Common myeloid progenitor, CD34-positive (primary cell): ENCODE measurements at regions not wholly inside any gene's neighbourhood (a gene's known extent, or its start where the extent isn't known, plus 50 kb on each side); places are given as distances from the start of the nearest gene placed in this dataset.

Experiments used
- CTCF ChIA-PET: fragments of 350-600 bp; sonication (Branson Sonifier 250); formaldehyde crosslinking; loops from one replicate; lab custom pipeline; 2021; ENCODE audit warnings: antibody characterized with exemption; lab: Charles Lee
- POLR2A ChIA-PET: fragments of 350-600 bp; sonication (Branson Sonifier 250); formaldehyde crosslinking; loops from one replicate; lab custom pipeline; 2021; ENCODE audit warnings: antibody characterized with exemption; lab: Charles Lee
- DNase-seq, 3 donors: peaks; one replicate each; pipeline versions ENCODE4 v3.0.0 to v3.0.0-alpha.2; 2013
- H3K27ac ChIP-seq, 2 experiments: 1 replicate in 1 of 2; 2 replicates in 1 of 2; pipeline ENCODE4 v1.7.0; 2013; ENCODE audit warnings: inconsistent platforms in 2 of 2, low read length in 2 of 2, mild to moderate bottlenecking in 2 of 2, low read depth in 1 of 2, moderate library complexity in 1 of 2; ENCODE audit not compliant: severe bottlenecking in 2 of 2, insufficient read depth in 1 of 2, poor library complexity in 1 of 2
- H3K27me3 ChIP-seq, 5 experiments: replicated peaks in 2 of 5; 1 replicate in 3 of 5; 2 replicates in 2 of 5; pipeline versions ENCODE4 v1.6.1 to v1.7.0; 2013; ENCODE audit warnings: low read length in 4 of 5, mild to moderate bottlenecking in 2 of 5, moderate library complexity in 2 of 5, inconsistent platforms in 1 of 5; ENCODE audit not compliant: insufficient read depth in 5 of 5, control insufficient read depth in 4 of 5
- H3K36me3 ChIP-seq, 4 experiments: 1 replicate in 2 of 4; 2 replicates in 2 of 4; pipeline versions ENCODE4 v1.6.1 to v1.7.0; 2013; ENCODE audit warnings: low read length in 3 of 4, control low read depth in 1 of 4, mild to moderate bottlenecking in 1 of 4; ENCODE audit not compliant: control insufficient read depth in 4 of 4, insufficient read depth in 4 of 4
- H3K4me1 ChIP-seq, 4 experiments: 1 replicate in 3 of 4; 2 replicates in 1 of 4; pipeline versions ENCODE4 v1.6.1 to v1.7.1; 2013; ENCODE audit warnings: low read length in 3 of 4, mild to moderate bottlenecking in 3 of 4, control low read depth in 1 of 4, inconsistent platforms in 1 of 4, moderate library complexity in 1 of 4; ENCODE audit not compliant: control insufficient read depth in 4 of 4, insufficient read depth in 4 of 4; ENCODE audit errors: control extremely low read depth in 1 of 4
- H3K4me3 ChIP-seq, 7 experiments: 1 replicate in 4 of 7; 2 replicates in 3 of 7; pipeline versions ENCODE4 v1.5.1 to v1.7.0; 2013; ENCODE audit warnings: mild to moderate bottlenecking in 7 of 7, low read length in 6 of 7, moderate library complexity in 6 of 7, inconsistent platforms in 2 of 7, low read depth in 2 of 7, control low read depth in 1 of 7; ENCODE audit not compliant: insufficient read depth in 4 of 7, control insufficient read depth in 1 of 7; ENCODE audit errors: extremely low read depth in 1 of 7
- H3K9me3 ChIP-seq, 5 experiments: 1 replicate in 4 of 5; 2 replicates in 1 of 5; pipeline versions ENCODE4 v1.6.1 to v1.7.1; 2013; ENCODE audit warnings: low read length in 4 of 5, mild to moderate bottlenecking in 2 of 5, inconsistent platforms in 1 of 5, low read depth in 1 of 5, moderate library complexity in 1 of 5; ENCODE audit not compliant: control insufficient read depth in 4 of 5, insufficient read depth in 2 of 5; ENCODE audit errors: control extremely low read depth in 1 of 5
- WGBS: methylation state at CpG from one replicate; pipeline ENCODE4 v1.1.5; 2013; ENCODE audit not compliant: insufficient coverage; 5-methylcytosine and 5-hydroxymethylcytosine counted together

DNA sequence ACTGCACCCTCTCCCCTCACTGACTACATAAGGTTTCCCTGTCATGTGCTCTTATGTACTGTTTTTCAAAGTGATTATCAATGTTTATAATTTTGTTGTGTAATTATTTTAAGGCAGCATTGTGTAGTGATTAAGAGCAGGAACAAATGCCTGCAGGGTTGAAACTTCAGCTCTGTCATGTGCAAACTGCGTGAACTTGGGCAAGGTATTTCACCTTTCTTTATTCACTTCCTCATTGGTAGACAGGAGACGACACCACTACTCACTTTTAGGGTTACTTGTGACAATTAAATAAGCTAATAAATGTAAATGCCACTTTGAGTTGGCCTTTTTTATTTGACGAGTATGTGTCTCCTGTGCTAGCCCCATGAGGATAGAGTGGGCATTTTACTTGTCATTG is 86.5 kb upstream of the E2F8 start:
- no peak for DNase-seq
- no peaks in the 10 kb centered on the region for H3K36me3 ChIP-seq
- H3K4me3 ChIP-seq: no peak overlapping the region
- POLR2A ChIA-PET: no interaction called here
- no peaks in the 10 kb centered on the region for H3K4me1 ChIP-seq
- H3K9me3 ChIP-seq: peaks cover 0 to 3% (median 0%) of the 10 kb centered on the region in 5 experiments
- peaks cover 0 to 14% (median 0%) of the 10 kb centered on the region in 5 experiments for H3K27me3 ChIP-seq
- 100% methylated on average over 1 of the region's 3 CpGs for WGBS
- CTCF ChIA-PET: interaction anchor here (0.8 to 1.7 kb wide), 2 partner anchors 17 to 226 kb away, joined by 3 to 4 read pairs; no protein-coding TSS in a partner anchor
- H3K27ac ChIP-seq: no peak overlapping the region

DNA sequence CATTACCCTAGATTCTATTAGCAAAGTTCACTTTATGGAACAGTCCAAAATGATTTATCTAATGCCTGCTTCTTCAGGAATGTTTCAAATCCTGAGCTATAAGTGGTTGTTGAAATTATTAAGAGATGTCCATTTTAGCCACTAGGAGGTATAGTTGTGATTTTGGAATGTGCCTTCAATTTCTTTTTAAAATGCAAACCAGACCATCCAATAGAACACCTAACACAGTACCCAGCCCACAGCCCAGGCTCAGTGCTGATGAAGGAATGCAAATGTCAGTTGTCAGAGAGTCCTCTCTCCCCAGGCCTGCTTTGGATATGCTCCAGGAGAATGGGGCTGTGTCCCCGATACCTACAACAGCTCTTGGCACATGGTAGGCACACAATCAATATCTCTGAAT is 85.8 kb upstream of the E2F8 start:
- ChIA-PET CTCF (interaction anchor here (1.7 kb wide), 1 partner anchor 18 kb away, joined by 4 read pairs; no protein-coding TSS in a partner anchor), POLR2A (no interaction called here)
- H3K36me3 ChIP-seq: no peaks in the 10 kb centered on the region
- peaks cover 0 to 17% (median 0%) of the 10 kb centered on the region in 5 experiments for H3K27me3 ChIP-seq
- 100% methylated on average over 1 of the region's 1 CpG for WGBS
- DNase-seq: no peak
- no peak overlapping the region for H3K4me3 ChIP-seq
- no peaks in the 10 kb centered on the region for H3K4me1 ChIP-seq
- H3K27ac ChIP-seq: no peak overlapping the region
- peaks cover 0 to 3% (median 0%) of the 10 kb centered on the region in 5 experiments for H3K9me3 ChIP-seq

DNA sequence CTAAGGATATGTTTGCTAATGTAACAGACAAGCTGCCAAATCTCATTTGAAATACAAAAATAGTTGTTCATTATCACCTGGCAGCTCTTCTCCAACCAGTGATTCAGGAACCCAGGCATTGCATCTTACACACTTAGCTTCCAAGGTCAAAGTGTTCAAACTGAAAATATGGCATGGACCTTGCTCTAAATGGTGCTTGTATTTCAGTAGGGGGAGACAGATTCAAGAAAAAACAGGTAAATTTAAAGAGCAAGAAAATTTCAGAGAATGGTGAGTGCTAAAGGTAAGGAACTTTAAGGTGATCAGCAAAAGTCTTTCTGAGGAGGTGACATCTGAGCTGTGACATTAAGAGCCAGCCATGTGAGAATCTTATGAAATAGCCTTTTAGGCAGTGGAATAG is 82.8 kb upstream of the E2F8 start:
- peaks cover 0 to 3% (median 0%) of the 10 kb centered on the region in 5 experiments for H3K9me3 ChIP-seq
- peaks cover 0 to 10% (median 0%) of the 10 kb centered on the region in 5 experiments for H3K27me3 ChIP-seq
- no peaks in the 10 kb centered on the region for H3K4me1 ChIP-seq
- DNase-seq: no peak
- no peak overlapping the region for H3K27ac ChIP-seq
- POLR2A ChIA-PET: no interaction called here
- no peak overlapping the region for H3K4me3 ChIP-seq
- no peaks in the 10 kb centered on the region for H3K36me3 ChIP-seq
- CTCF ChIA-PET: no interaction called here

DNA sequence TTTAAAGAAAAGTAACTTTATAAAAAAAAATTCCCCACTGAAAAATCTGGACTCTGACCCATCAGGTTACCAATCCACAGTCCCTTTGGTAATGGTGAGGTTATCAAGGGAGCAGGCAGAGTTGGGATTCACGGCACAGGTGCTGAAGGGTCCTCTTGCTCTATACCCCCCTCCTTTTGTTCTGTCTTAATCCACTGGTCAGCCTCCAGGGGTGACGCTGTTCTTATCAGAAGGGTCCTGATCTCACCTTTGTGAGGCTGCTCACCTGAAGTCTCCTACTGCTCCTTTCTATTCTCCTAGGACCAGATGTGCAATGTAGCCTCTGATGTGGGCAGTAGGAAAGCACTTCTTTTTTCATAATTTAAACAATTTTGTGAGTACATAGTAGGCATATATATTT is 80.6 kb upstream of the E2F8 start:
- DNase-seq: no peak
- 90% methylated on average over 2 of the region's 2 CpGs for WGBS
- peaks cover 0 to 3% (median 0%) of the 10 kb centered on the region in 5 experiments for H3K9me3 ChIP-seq
- peaks cover 0 to 10% (median 0%) of the 10 kb centered on the region in 5 experiments for H3K27me3 ChIP-seq
- H3K36me3 ChIP-seq: no peaks in the 10 kb centered on the region
- ChIA-PET POLR2A (no interaction called here), CTCF (no interaction called here)
- H3K27ac ChIP-seq: no peak overlapping the region
- H3K4me1 ChIP-seq: no peaks in the 10 kb centered on the region
- no peak overlapping the region for H3K4me3 ChIP-seq

- Histone ChIP-seq H3K27me3 (peaks cover 0 to 10% (median 0%) of the 10 kb centered on the region in 5 experiments), H3K27ac (no peak overlapping the region), H3K4me3 (no peak overlapping the region), H3K36me3 (no peaks in the 10 kb centered on the region), H3K9me3 (peaks cover 0 to 3% (median 0%) of the 10 kb centered on the region in 5 experiments), H3K4me1 (no peaks in the 10 kb centered on the region)
- no CpG with 5 or more reads among the region's 1 CpG for WGBS
- POLR2A ChIA-PET: no interaction called here
- no peak for DNase-seq
- CTCF ChIA-PET: no interaction called here
These were observed 80.1 kb upstream of the E2F8 start for GRCh38 chr11:19320827-19321226.

- ChIA-PET POLR2A (no interaction called here), CTCF (no interaction called here)
- peaks cover 0 to 3% (median 0%) of the 10 kb centered on the region in 5 experiments for H3K27me3 ChIP-seq
- H3K36me3 ChIP-seq: no peaks in the 10 kb centered on the region
- H3K9me3 ChIP-seq: no peaks in the 10 kb centered on the region
- no peak for DNase-seq
- 81% methylated on average over 7 of the region's 7 CpGs for WGBS
- H3K4me1 ChIP-seq: peaks cover 0 to 2% (median under 1%) of the 10 kb centered on the region in 4 experiments
- H3K27ac ChIP-seq: no peak overlapping the region
- no peak overlapping the region for H3K4me3 ChIP-seq
These were observed 75.7 kb upstream of the E2F8 start for GRCh38 chr11:19316434-19316833.

GRCh38 chr11:19315511-19315910 is 74.8 kb upstream of the E2F8 start:
- Histone ChIP-seq H3K36me3 (no peaks in the 10 kb centered on the region), H3K4me1 (peaks cover 0 to 3% (median under 1%) of the 10 kb centered on the region in 4 experiments), H3K27me3 (peaks cover 0 to 2% (median 0%) of the 10 kb centered on the region in 5 experiments), H3K27ac (no peak overlapping the region), H3K4me3 (no peak overlapping the region), H3K9me3 (no peaks in the 10 kb centered on the region)
- ChIA-PET CTCF (no interaction called here), POLR2A (no interaction called here)
- 95% methylated on average over 2 of the region's 2 CpGs for WGBS
- no peak for DNase-seq
